GM12878 (cell line): ENCODE measurements at regions not wholly inside any gene's neighbourhood (a gene's known extent, or its start where the extent isn't known, plus 50 kb on each side); places are given as distances from the start of the nearest gene placed in this dataset.

Source experiments
- ATAC-seq: fragments of 200-7000 bp; cut with Tn5 transposase; 3 replicates; pipeline ENCODE4 v1.9.1; 2020; ENCODE audit warnings: mild to moderate bottlenecking, moderate library complexity
- BruUV-seq: library from RNA; stranded (reverse); fragments of 400-500 nt; replicated peaks from 2 replicates; lab custom pipeline; 2021; lab: Mats Ljungman, UMichigan
- CTCF ChIA-PET: fragments of 300-600 bp; sonication (Branson Sonifier 250); formaldehyde crosslinking; extraction: SDS; loops from one replicate; lab custom pipeline; 2021; ENCODE audit warnings: inconsistent platforms; lab: Yijun Ruan, JAX
- POLR2A ChIA-PET: fragments of 350-600 bp; formaldehyde crosslinking; extraction: SDS; loops from one replicate; lab custom pipeline; 2021; ENCODE audit warnings: inconsistent platforms; lab: Charles Lee
- RAD21 ChIA-PET: fragments of 300-600 bp; sonication (Branson Sonifier 250); formaldehyde crosslinking; loops from one replicate; lab custom pipeline; 2023; ENCODE audit warnings: antibody characterized with exemption; ENCODE audit not compliant: unreplicated experiment; lab: Charles Lee
- SMC1A ChIA-PET: fragments of 300-600 bp; sonication (Branson Sonifier 250); formaldehyde crosslinking; loops from one replicate; lab custom pipeline; 2023; ENCODE audit not compliant: unreplicated experiment, uncharacterized antibody; lab: Charles Lee
- DNase-seq: peaks from one replicate; pipeline ENCODE4 v3.0.0-alpha.2; 2011; ENCODE audit warnings: low read depth, low spot score
- FAIRE-seq: peaks from 3 replicates; lab custom pipeline; 2011; peaks lifted over from hg19 to GRCh38; lab: Jason Lieb, UNC
- H2AFZ ChIP-seq: 2 replicates; pipeline ENCODE4 v1.6.0; 2011; ENCODE audit warnings: low read depth, low read length, control low read depth; ENCODE audit not compliant: control insufficient read depth
- H3K27ac ChIP-seq: 2 replicates; pipeline ENCODE4 v1.5.1; 2011; ENCODE audit warnings: control low read depth; ENCODE audit not compliant: control insufficient read depth, insufficient read depth
- H3K27me3 ChIP-seq, 2 experiments: replicated peaks in 1 of 2; 2 replicates each; pipeline versions ENCODE4 v1.6.0 to v1.6.1; 2011; ENCODE audit warnings: low read length in 1 of 2; ENCODE audit not compliant: control insufficient read depth in 2 of 2, insufficient read depth in 2 of 2
- H3K36me3 ChIP-seq, 2 experiments: 2 replicates each; pipeline ENCODE4 v1.5.1; 2011; ENCODE audit warnings: low read length in 1 of 2; ENCODE audit not compliant: control insufficient read depth in 2 of 2, insufficient read depth in 2 of 2
- H3K4me1 ChIP-seq: 2 replicates; pipeline ENCODE4 v1.6.1; 2011; ENCODE audit warnings: mild to moderate bottlenecking, low read length, moderate library complexity, mixed read lengths; ENCODE audit not compliant: control insufficient read depth, insufficient read depth
- H3K4me2 ChIP-seq: 2 replicates; pipeline ENCODE4 v1.6.0; 2011; ENCODE audit warnings: control low read depth; ENCODE audit not compliant: control insufficient read depth, insufficient read depth
- H3K4me3 ChIP-seq: fragments of 200-600 bp; sonication (generic); 2 replicates; pipeline ENCODE4 v1.5.1; 2016
- H3K79me2 ChIP-seq: 2 replicates; pipeline ENCODE4 v1.6.0; 2011; ENCODE audit warnings: low read length; ENCODE audit not compliant: control insufficient read depth, insufficient read depth
- H3K9ac ChIP-seq: 2 replicates; pipeline ENCODE4 v1.8.0; 2011; ENCODE audit warnings: low read length, control low read depth, mixed read lengths; ENCODE audit not compliant: control insufficient read depth, insufficient read depth
- H3K9me3 ChIP-seq: replicated peaks from 3 replicates; pipeline ENCODE4 v1.5.1; 2011; ENCODE audit warnings: mild to moderate bottlenecking, low read length; ENCODE audit not compliant: control insufficient read depth, insufficient read depth
- H4K20me1 ChIP-seq: 2 replicates; pipeline ENCODE4 v1.6.0; 2011; ENCODE audit not compliant: control insufficient read depth, insufficient read depth
- BRCA1 ChIP-seq: IDR thresholded peaks from 2 replicates; pipeline ENCODE4 v1.6.1; 2011; ENCODE audit warnings: low read depth, low read length, improper control_type of control experiment
- CBFB ChIP-seq: IDR thresholded peaks from 2 replicates; pipeline ENCODE4 v1.6.1; 2016; ENCODE audit warnings: antibody characterized with exemption, low read depth
- EED ChIP-seq: sonication (generic); IDR thresholded peaks from 2 replicates; pipeline ENCODE4 v1.6.1; 2016; ENCODE audit warnings: antibody characterized with exemption, low read depth
- ESRRA ChIP-seq: IDR thresholded peaks from 2 replicates; pipeline ENCODE4 v1.6.1; 2012; ENCODE audit warnings: mild to moderate bottlenecking, low read length, improper control_type of control experiment
- FOXM1 ChIP-seq: IDR thresholded peaks from 2 replicates; pipeline ENCODE4 v1.6.1; 2012; ENCODE audit warnings: low read depth, mild to moderate bottlenecking, inconsistent platforms, low read length, moderate library complexity
- HCFC1 ChIP-seq: fragments of 150-350 bp; IDR thresholded peaks from 2 replicates; pipeline ENCODE4 v1.6.1; 2014; ENCODE audit warnings: low read length
- IKZF2 ChIP-seq, 2 experiments: fragments of 450-650 bp; IDR thresholded peaks; 2 replicates each; pipeline ENCODE4 v1.6.1; 2017; ENCODE audit warnings: mild to moderate bottlenecking in 2 of 2, moderate library complexity in 2 of 2
- KLF5 ChIP-seq: fragments of 450-650 bp; IDR thresholded peaks from 2 replicates; pipeline ENCODE4 v1.6.1; 2014; ENCODE audit warnings: mild to moderate bottlenecking; ENCODE audit not compliant: partially characterized antibody
- MEF2B ChIP-seq: fragments of 450-650 bp; IDR thresholded peaks from 2 replicates; pipeline ENCODE4 v1.6.1; 2018; ENCODE audit warnings: mild to moderate bottlenecking, moderate library complexity; ENCODE audit not compliant: partially characterized antibody, poor library complexity, severe bottlenecking
- MTA2 ChIP-seq: fragments of 450-650 bp; IDR thresholded peaks from 2 replicates; pipeline ENCODE4 v1.6.1; 2016; ENCODE audit warnings: low read depth, mild to moderate bottlenecking, moderate library complexity
- PML ChIP-seq: IDR thresholded peaks from 2 replicates; pipeline ENCODE4 v1.6.1; 2012; ENCODE audit warnings: low read length, inconsistent platforms
- POU2F2 ChIP-seq: IDR thresholded peaks from 3 replicates; pipeline ENCODE4 v1.6.1; 2011; ENCODE audit warnings: low read depth, mild to moderate bottlenecking, low read length, borderline replicate concordance
- RBBP5 ChIP-seq: fragments of 200-600 bp; sonication (generic); conservative IDR thresholded peaks from 2 replicates; pipeline ENCODE4 v1.6.1; 2016
- SREBF1 ChIP-seq: IDR thresholded peaks from 2 replicates; pipeline ENCODE4 v1.6.1; 2012; ENCODE audit warnings: mild to moderate bottlenecking, low read length
- STAT1 ChIP-seq: fragments of 450-650 bp; conservative IDR thresholded peaks from 2 replicates; pipeline ENCODE4 v1.6.1; 2014; ENCODE audit warnings: antibody characterized with exemption, mild to moderate bottlenecking
- TBL1XR1 ChIP-seq: IDR thresholded peaks from 2 replicates; pipeline ENCODE4 v1.6.1; 2012; ENCODE audit warnings: low read depth, low read length, improper control_type of control experiment
- TCF12 ChIP-seq: IDR thresholded peaks from 2 replicates; pipeline ENCODE4 v1.6.1; 2011; ENCODE audit warnings: low read depth, mild to moderate bottlenecking, low read length
- YY1 ChIP-seq: IDR thresholded peaks from 2 replicates; pipeline ENCODE4 v1.6.1; 2011; ENCODE audit warnings: low read depth, mild to moderate bottlenecking, low read length
- WGBS: methylation state at CpG from one replicate; pipeline ENCODE4 v1.1.6; 2016; ENCODE audit warnings: low lambda C conversion rate; ENCODE audit not compliant: insufficient replicate concordance, insufficient coverage; ENCODE audit errors: missing lambda C conversion rate; 5-methylcytosine and 5-hydroxymethylcytosine counted together
- in situ Hi-C: fragments of 300-500 bp; cut with MboI; formaldehyde crosslinking; loops from 9 replicates; pipeline ENCODE4 v1.14.3; 2018; ENCODE audit warnings: mixed read lengths
- intact Hi-C: fragments of 100-400 bp; cut with micrococcal nuclease; formaldehyde crosslinking; loops from one replicate; pipeline ENCODE4 v1.14.2; 2022; ENCODE audit not compliant: unreplicated experiment
- TF ChIP-seq, protein P1 (sequence below): fragments of 450-650 bp; IDR thresholded peaks from 2 replicates; pipeline ENCODE4 v1.6.1; 2017; ENCODE audit warnings: low read depth, mild to moderate bottlenecking, moderate library complexity
- TF ChIP-seq, protein P2 (sequence below): IDR thresholded peaks from 2 replicates; pipeline ENCODE4 v1.6.1; 2011; ENCODE audit warnings: borderline replicate concordance, low read depth, mild to moderate bottlenecking, moderate library complexity, mixed read lengths, low read length; ENCODE audit not compliant: insufficient read depth; ENCODE audit errors: extremely low read length

DNA sequence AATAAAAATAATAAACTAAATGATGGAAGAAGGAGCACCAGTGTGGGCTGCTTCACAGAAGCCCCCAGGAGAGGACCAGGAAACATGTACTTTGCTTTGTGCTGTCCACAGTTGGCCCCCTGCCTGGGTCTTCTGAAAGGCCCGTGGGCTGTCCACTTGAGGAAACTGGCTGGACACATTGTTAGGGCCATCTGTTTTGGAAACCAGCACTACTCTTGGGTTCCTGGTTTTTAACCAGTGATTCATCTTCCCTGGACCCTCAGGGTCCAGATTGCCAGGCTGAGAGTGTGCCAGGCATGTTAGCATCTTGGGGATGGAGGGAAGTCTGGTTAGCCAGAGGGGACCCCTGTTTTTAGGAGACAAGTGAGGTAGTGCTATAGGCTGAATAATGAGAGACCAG, 297.2 kb upstream of the C2CD4B start:
- Histone ChIP-seq H3K9me3 (no peaks in the 10 kb centered on the region), H2AFZ (no peak overlapping the region), H3K9ac (no peak overlapping the region), H3K79me2 (no peaks in the 10 kb centered on the region), H3K27me3 (no peaks in the 10 kb centered on the region), H3K4me2 (no peak overlapping the region), H3K36me3 (no peaks in the 10 kb centered on the region), H4K20me1 (no peaks in the 10 kb centered on the region), H3K4me3 (no peak overlapping the region), H3K27ac (no peak overlapping the region)
- SMC1A ChIA-PET: no interaction called here
- POLR2A ChIA-PET: no interaction called here
- intact Hi-C loops: no loop called here
- CTCF ChIA-PET: no interaction called here
- no peak for DNase-seq
- in situ Hi-C loops: no loop called here
- RAD21 ChIA-PET: no interaction called here
- no peak for FAIRE-seq
- WGBS: 0% methylated on average over 1 of the region's 1 CpG
- ATAC-seq: no peak
- BruUV-seq: no TSS peak
- TF ChIP-seq, protein P1, sequence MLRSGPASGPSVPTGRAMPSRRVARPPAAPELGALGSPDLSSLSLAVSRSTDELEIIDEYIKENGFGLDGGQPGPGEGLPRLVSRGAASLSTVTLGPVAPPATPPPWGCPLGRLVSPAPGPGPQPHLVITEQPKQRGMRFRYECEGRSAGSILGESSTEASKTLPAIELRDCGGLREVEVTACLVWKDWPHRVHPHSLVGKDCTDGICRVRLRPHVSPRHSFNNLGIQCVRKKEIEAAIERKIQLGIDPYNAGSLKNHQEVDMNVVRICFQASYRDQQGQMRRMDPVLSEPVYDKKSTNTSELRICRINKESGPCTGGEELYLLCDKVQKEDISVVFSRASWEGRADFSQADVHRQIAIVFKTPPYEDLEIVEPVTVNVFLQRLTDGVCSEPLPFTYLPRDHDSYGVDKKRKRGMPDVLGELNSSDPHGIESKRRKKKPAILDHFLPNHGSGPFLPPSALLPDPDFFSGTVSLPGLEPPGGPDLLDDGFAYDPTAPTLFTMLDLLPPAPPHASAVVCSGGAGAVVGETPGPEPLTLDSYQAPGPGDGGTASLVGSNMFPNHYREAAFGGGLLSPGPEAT: no peak
- TF ChIP-seq IKZF2 (IDR thresholded peaks at IDR 0.05): no peak
- no peak for TF ChIP-seq KLF5
- no peak for TF ChIP-seq STAT1
- TF ChIP-seq, all 136 proteins: peak for 0
- no peaks in the 10 kb centered on the region for H3K4me1 ChIP-seq

- in situ Hi-C loops: no loop called here
- H3K4me1 ChIP-seq: no peaks in the 10 kb centered on the region
- TF ChIP-seq MEF2B: no peak
- no peak for TF ChIP-seq TCF12
- TF ChIP-seq SREBF1: no peak
- TF ChIP-seq POU2F2: no peak
- TF ChIP-seq EED: no peak
- no peak for TF ChIP-seq TBL1XR1
- no peak for TF ChIP-seq PML
- no peak for TF ChIP-seq ESRRA
- TF ChIP-seq BRCA1: no peak
- no peak for TF ChIP-seq HCFC1
- TF ChIP-seq, protein P2, sequence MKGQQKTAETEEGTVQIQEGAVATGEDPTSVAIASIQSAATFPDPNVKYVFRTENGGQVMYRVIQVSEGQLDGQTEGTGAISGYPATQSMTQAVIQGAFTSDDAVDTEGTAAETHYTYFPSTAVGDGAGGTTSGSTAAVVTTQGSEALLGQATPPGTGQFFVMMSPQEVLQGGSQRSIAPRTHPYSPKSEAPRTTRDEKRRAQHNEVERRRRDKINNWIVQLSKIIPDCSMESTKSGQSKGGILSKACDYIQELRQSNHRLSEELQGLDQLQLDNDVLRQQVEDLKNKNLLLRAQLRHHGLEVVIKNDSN: no peak
- TF ChIP-seq YY1: no peak
- no peak for TF ChIP-seq FOXM1
- no peak for TF ChIP-seq CBFB
- no peak for TF ChIP-seq RBBP5
- TF ChIP-seq MTA2: no peak
Measured at GRCh38 chr15:62462721-62463120, 297.6 kb upstream of the C2CD4B start.

More at GRCh38 chr15:62462721-62463120, 297.6 kb upstream of the C2CD4B start:
- ChIA-PET RAD21 (no interaction called here), SMC1A (no interaction called here), CTCF (no interaction called here), POLR2A (interaction anchor here (0.5 kb wide), 1 partner anchor 111 kb away, joined by 4 read pairs; no protein-coding TSS in a partner anchor)
- Histone ChIP-seq H3K4me3 (no peak overlapping the region), H3K4me2 (no peak overlapping the region), H3K27ac (no peak overlapping the region), H4K20me1 (no peaks in the 10 kb centered on the region), H3K27me3 (no peaks in the 10 kb centered on the region), H3K79me2 (no peaks in the 10 kb centered on the region), H3K36me3 (no peaks in the 10 kb centered on the region), H3K9me3 (no peaks in the 10 kb centered on the region), H3K9ac (no peak overlapping the region), H2AFZ (no peak overlapping the region)
- no TSS peak for BruUV-seq
- WGBS: 30% methylated on average over 7 of the region's 7 CpGs
- no peak for DNase-seq
- intact Hi-C loops: no loop called here
- ATAC-seq: no peak
- FAIRE-seq: no peak
